ENCODE measurements at regions not wholly inside any gene's neighbourhood (a gene's known extent, or its start where the extent isn't known, plus 50 kb on each side); places are given as distances from the start of the nearest gene placed in this dataset.

- H4K20me1 ChIP-seq (replicated peaks; ENCODE audit: control insufficient read depth, extremely low read depth, insufficient read depth, low read length) = no peaks in the 10 kb centered on the region
- POLR2A ChIA-PET = no interaction called here
- BruUV-seq (replicated peaks) = no TSS peak
- no peak overlapping the region for H3K4me2 ChIP-seq (ENCODE audit: insufficient read depth, low read length)
- FAIRE-seq = no peak
- no peaks in the 10 kb centered on the region for H3K4me1 ChIP-seq (ENCODE audit: control insufficient read depth, extremely low read depth, insufficient read depth, low read length)
- no peaks in the 10 kb centered on the region for H3K27me3 ChIP-seq (ENCODE audit: control insufficient read depth in 2 of 2, insufficient read depth in 2 of 2, low read length in 2 of 2)
- H3K27ac ChIP-seq (ENCODE audit: insufficient read depth, low read depth, low read length) = no peak overlapping the region
- no peaks in the 10 kb centered on the region for H3K36me3 ChIP-seq (ENCODE audit: control insufficient read depth in 2 of 2, extremely low read depth in 1 of 2, insufficient read depth in 2 of 2, low read length in 2 of 2)
- no peak overlapping the region for H3K9ac ChIP-seq (replicated peaks; ENCODE audit: extremely low read depth, insufficient read depth, low read length)
- TF ChIP-seq MAX (IDR thresholded peaks at IDR 0.05; ENCODE audit: insufficient read depth, insufficient read length) (no peak), CTCF (IDR thresholded peaks at IDR 0.05; ENCODE audit: extremely low read depth in 1 of 2, insufficient read depth in 1 of 2, low read depth in 1 of 2, low read length in 2 of 2) (no peak), GATA2 (IDR thresholded peaks at IDR 0.05; ENCODE audit: insufficient read depth, insufficient read length, low read depth, low read length) (no peak), FOS (IDR thresholded peaks at IDR 0.05; ENCODE audit: borderline replicate concordance, insufficient read depth, low read length) (no peak), POLR2AphosphoS5 (IDR thresholded peaks at IDR 0.05; ENCODE audit: insufficient read depth, low read depth, low read length) (no peak), POLR2A (IDR thresholded peaks at IDR 0.05; ENCODE audit: low read depth, low read length) (no peak), MYC (IDR thresholded peaks at IDR 0.05; ENCODE audit: low read depth, low read length) (no peak), JUN (IDR thresholded peaks at IDR 0.05; ENCODE audit: borderline replicate concordance, insufficient read depth, insufficient read length, low read depth) (no peak)
- H3K9me1 ChIP-seq (replicated peaks; ENCODE audit: control insufficient read depth, extremely low read depth, insufficient read depth, low read length) = no peaks in the 10 kb centered on the region
- CTCF ChIA-PET = no interaction called here
- no peak overlapping the region for H3K4me3 ChIP-seq (replicated peaks in 1 of 3; ENCODE audit: insufficient read depth in 1 of 3, low read depth in 1 of 3, low read length in 3 of 3)
- no peaks in the 10 kb centered on the region for H3K9me3 ChIP-seq (replicated peaks; ENCODE audit: control insufficient read depth, insufficient read depth, low read length)
- intact Hi-C loops (cut with micrococcal nuclease) = no loop called here
- dilution Hi-C loops (cut with MboI; ENCODE audit: extremely low pct_ligation_motif_present, low sequenced_read_pairs) = no loop called here
- no peak for DNase-seq (ENCODE audit: low read depth, low spot score)
- H2AFZ ChIP-seq (ENCODE audit: low read depth, low read length) = no peak overlapping the region
- H3K79me2 ChIP-seq (ENCODE audit: control insufficient read depth, insufficient read depth, low read length) = no peaks in the 10 kb centered on the region
Observed at GRCh38 chr5:124231230-124231629, 515.2 kb downstream of the ZNF608 start.

All from endothelial cell of umbilical vein (primary cell).